Smooth muscle cell of the brain vasculature (primary cell): ENCODE measurements at regions not wholly inside any gene's neighbourhood (a gene's known extent, or its start where the extent isn't known, plus 50 kb on each side); places are given as distances from the start of the nearest gene placed in this dataset.
"Not testable (repeated sequence)": the region's sequence is repeated elsewhere in the genome, so short reads cannot be mapped to it uniquely, and the experiment has no call there.

Experiments used
- DNase-seq: peaks from one replicate; pipeline ENCODE4 v3.0.0-alpha.2; 2012; ENCODE audit warnings: low read depth, low spot score

GRCh38 chr5:148741766-148742165, 84.6 kb upstream of the ADRB2 start:
- not testable (repeated sequence) for DNase-seq

DNA sequence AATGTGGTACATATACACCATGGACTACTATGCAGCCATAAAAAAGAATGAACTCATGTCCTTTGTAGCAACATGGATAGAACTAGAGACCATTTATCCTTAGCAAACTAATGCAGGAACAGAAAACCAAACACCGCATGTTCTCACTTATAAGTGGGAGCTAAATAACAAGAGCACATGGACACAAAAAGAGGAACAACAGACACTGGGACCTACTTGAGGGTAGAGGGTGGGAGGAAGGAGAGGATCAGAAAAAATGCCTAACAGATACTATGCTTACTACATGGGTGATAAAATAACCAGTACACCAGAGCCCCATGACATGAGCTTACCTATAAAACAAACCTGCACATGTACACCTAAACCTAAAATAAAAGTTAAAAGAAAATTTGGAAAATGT, 82.0 kb upstream of the ADRB2 start:
- DNase-seq = not testable (repeated sequence)

- DNase-seq = no peak
Observed at GRCh38 chr5:148746826-148747535, 79.4 kb upstream of the ADRB2 start.

- no peak for DNase-seq
Observed at GRCh38 chr5:148747536-148747906, 78.9 kb upstream of the ADRB2 start.

- no peak for DNase-seq
Observed at GRCh38 chr5:148748702-148749392, 77.6 kb upstream of the ADRB2 start.

GRCh38 chr5:148750614-148751013, 75.8 kb upstream of the ADRB2 start:
- DNase-seq = no peak

GRCh38 chr5:148751025-148751424, 75.4 kb upstream of the ADRB2 start:
- no peak for DNase-seq

- DNase-seq = not testable (repeated sequence)
Observed at GRCh38 chr5:148752375-148752774, 74.0 kb upstream of the ADRB2 start.

DNA sequence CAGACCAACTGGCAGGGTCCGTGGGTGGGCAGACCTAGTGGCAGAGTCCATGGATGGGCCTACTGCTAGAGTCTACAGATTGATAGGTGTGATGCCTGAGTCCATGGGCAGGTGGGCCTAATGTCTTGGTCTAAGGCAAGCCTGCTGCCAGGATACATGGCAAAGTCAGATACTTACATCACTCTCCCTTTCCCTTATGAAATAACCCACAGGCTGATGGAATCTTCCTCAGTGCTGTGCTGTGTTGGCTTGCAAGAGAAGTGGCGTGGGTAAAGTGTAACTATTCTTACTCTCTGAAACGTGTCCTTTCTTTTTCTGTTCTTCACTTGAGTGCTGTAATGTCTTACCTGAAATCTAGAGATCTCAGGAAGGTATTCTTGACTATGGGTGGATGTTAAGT, 67.3 kb upstream of the ADRB2 start:
- no peak for DNase-seq

DNA sequence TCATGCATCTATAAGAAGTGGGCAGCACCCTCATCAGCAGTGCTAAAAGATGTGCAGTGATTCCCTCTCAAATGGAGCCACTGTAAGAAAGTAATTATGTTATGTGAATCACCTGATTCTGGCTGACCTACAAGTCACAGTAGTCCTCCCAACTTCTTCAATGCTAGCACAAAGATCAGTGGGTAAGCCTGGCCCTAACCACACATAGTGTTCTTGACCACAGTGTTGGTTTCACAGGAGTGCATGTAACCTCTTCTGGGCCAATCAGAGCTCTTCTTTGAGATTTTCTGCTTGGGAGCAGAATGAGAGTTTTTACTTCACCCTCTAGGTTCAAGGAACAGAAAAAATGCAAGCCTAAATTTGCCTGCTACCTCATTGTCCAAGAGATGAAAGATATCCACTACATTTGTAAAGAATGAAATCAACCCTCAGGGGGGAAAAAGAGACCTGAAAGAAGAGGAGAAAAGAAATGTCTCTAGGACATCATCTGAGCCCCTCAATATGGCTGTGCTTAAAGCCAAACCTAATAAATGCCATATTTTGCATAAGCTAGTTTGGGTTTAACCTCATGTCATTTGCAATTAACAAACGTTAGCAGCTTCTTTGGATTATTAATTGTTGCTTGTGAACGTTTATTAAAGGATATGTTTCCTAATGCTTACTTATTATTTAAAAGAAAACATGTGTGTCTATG, 65.3 kb upstream of the ADRB2 start:
- no peak for DNase-seq

GRCh38 chr5:148763996-148764395, 62.4 kb upstream of the ADRB2 start:
- DNase-seq = no peak

DNA sequence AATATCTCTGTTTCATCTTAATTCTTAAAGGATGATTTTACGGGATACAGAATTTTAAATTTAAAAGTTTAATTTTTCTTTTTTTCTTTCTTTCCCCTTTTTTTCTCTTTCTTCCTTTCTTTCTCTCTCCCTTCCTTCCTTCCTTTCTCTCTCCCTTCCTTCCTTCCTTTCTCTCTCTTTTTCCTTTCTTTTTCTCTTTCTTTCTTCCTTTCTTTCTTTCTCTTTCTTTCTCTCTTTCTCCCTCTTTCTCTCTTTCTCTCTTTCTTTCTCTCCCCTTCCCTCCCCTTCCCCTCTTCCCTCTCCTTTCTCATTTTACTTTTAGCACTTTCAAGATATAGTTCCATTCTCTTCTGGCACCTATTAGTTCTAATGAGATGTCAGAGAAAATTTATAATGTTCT, 61.4 kb upstream of the ADRB2 start:
- DNase-seq = no peak

DNA sequence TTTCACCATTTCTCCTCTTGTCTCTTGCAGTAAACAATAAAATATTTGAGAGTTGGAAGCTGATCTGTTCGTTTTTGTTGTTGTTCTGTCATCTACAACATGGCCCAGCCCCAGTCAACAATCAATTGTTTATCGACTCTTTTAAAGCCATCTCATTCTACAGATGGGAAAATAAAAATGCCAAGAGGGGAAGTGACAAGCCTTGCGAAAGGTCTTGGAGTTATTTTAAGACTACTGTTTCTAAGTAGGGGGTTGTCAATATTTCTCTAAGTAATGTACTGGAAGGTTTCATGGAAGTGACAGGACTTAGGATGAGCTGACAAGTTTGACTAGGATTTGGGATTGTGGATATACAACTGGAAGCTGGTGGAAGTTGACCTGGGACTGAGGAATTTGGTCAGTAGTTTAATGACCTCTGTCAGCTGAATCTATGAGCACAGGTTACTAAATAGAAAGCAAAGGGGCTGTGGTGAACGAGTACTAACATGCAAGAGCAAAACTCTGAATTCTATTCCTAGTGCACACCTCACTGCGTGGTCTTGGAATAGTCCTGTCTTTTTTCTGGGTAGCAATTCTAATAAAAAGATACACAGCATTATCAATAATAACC, 57.5 kb upstream of the ADRB2 start:
- DNase-seq = no peak

GRCh38 chr5:148769941-148770340, 56.5 kb upstream of the ADRB2 start:
- DNase-seq = no peak

GRCh38 chr5:148774313-148774712, 52.1 kb upstream of the ADRB2 start:
- DNase-seq = no peak

- DNase-seq = no peak
Observed at GRCh38 chr5:148776261-148776660, 50.1 kb upstream of the ADRB2 start.
